Mucosa of descending colon (tissue), 3 donors: ENCODE measurements at regions not wholly inside any gene's neighbourhood (a gene's known extent, or its start where the extent isn't known, plus 50 kb on each side); places are given as distances from the start of the nearest gene placed in this dataset.

Experiments
- ATAC-seq: fragments of 200-7000 bp; cut with Tn5 transposase; one replicate; pipeline ENCODE4 v1.9.1; 2020; ENCODE audit warnings: mild to moderate bottlenecking, moderate library complexity
- DNase-seq, 3 donors: peaks; one replicate each; pipeline ENCODE4 v3.0.0-alpha.2; 2020
- H3K36me3 ChIP-seq: fragments of 200-600 bp; one replicate; pipeline ENCODE4 v1.8.0; 2021; ENCODE audit warnings: low read depth, mild to moderate bottlenecking
- H3K4me1 ChIP-seq: fragments of 200-600 bp; one replicate; pipeline ENCODE4 v1.8.0; 2021; ENCODE audit warnings: low read depth, mild to moderate bottlenecking
- H3K4me3 ChIP-seq: fragments of 200-600 bp; one replicate; pipeline ENCODE4 v1.8.0; 2021; ENCODE audit warnings: mild to moderate bottlenecking
- H3K9me3 ChIP-seq: fragments of 200-600 bp; one replicate; pipeline ENCODE4 v1.8.0; 2021; ENCODE audit warnings: mild to moderate bottlenecking
- CTCF ChIP-seq: fragments of 200-600 bp; IDR thresholded peaks from one replicate; pipeline ENCODE4 v1.8.0; 2022; ENCODE audit warnings: antibody characterized with exemption, mild to moderate bottlenecking
- intact Hi-C, 2 donors: fragments of 100-400 bp; cut with DNase I in 1 of 2; cut with micrococcal nuclease in 1 of 2; formaldehyde crosslinking; loops; one replicate each; pipeline versions ENCODE4 v1.11.0 to v1.11.1; 2022; cut with DNase I, micrococcal nuclease
- donor health status: DM: no; HTN: no; CAD: no; lungs with moderate emphysema.
- donor health status: DM: no; HTN: no; CAD: no.
- donor health status: DM: no; HTN: yes; CAD: no.

- H3K9me3 ChIP-seq, result no peaks in the 10 kb centered on the region
- no peak for DNase-seq
- H3K4me3 ChIP-seq, result no peak overlapping the region
- intact Hi-C loops, result no loop called here
- ATAC-seq, result no peak
- H3K36me3 ChIP-seq, result no peaks in the 10 kb centered on the region
- H3K4me1 ChIP-seq, result no peaks in the 10 kb centered on the region
- TF ChIP-seq CTCF, result no peak
Observed at GRCh38 chr3:161759444-161759843, 262.8 kb downstream of the OTOL1 start.

DNA sequence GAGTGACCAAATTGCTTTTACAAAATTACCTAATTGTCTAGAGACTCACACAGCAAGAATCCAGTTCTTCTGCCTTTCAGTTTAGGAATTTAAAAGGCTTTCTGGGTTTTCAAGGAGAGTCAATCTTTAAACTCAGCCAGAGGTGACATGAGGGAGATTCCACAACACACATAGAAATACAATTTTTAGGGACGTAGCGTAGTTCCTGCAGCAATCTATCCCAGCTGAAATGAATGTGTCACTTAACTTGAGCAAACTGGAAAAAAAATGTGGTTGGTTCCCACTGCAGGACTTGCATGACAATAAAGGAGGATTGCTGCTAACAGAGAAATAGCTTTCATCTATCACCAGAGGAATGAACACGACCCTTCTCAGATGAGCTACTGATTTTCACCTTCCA lies 269.7 kb downstream of the OTOL1 start:
- ATAC-seq (no peak), DNase-seq (no peak)
- Histone ChIP-seq H3K4me3 (no peak overlapping the region), H3K9me3 (no peaks in the 10 kb centered on the region), H3K4me1 (no peaks in the 10 kb centered on the region), H3K36me3 (no peaks in the 10 kb centered on the region)
- intact Hi-C loops, result no loop called here
- no peak for TF ChIP-seq CTCF

DNA sequence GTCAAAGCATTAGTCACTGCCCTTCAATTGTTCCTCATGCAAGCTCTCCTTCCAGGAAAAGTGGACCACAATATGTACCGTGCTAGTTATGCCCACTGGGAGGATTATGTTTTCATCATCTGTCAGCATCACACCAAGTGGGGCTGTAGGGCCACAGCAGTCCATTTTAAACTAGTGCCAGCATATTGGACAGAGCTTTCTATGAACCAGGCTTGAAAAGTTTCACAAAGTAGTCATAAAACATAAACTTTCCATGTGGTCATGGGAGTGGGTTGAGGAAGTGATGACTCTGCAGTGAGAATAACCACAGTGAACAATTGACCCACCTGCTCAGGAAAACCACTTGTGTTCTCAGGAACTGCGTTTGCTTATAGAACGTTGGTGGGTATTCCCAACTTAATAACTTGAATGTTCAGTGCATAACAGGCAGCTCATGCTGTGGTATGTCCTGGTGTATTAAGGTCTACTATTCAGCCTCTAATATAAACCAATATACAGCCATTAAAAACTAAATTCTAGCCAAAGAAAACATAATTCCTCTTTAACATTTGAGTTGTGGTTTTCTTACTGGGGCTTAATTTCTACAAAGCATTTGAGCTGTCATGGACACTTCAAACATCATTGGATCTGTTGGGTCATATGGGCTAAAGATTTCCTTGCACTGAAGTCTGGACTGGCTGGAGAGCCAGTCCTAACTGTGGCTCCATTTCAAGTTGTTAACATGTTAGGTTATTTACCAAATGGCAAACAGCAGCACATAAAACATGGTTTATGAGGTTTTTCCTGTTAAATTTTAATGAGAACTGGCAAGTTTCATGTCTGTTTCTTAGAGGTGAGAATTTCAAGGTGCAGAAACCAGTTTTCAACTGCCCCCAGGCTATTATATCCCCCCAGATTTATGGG lies 274.1 kb downstream of the OTOL1 start:
- intact Hi-C loops, result no loop called here
- Histone ChIP-seq H3K36me3 (no peaks in the 10 kb centered on the region), H3K4me1 (no peaks in the 10 kb centered on the region), H3K4me3 (no peak overlapping the region), H3K9me3 (no peaks in the 10 kb centered on the region)
- DNase-seq (no peak), ATAC-seq (no peak)
- TF ChIP-seq CTCF, result no peak

GRCh38 chr3:161781381-161781780 lies 284.8 kb downstream of the OTOL1 start:
- Histone ChIP-seq H3K9me3 (no peaks in the 10 kb centered on the region), H3K4me1 (no peaks in the 10 kb centered on the region), H3K4me3 (no peak overlapping the region), H3K36me3 (no peaks in the 10 kb centered on the region)
- ATAC-seq (no peak), DNase-seq (no peak)
- intact Hi-C loops, result no loop called here
- TF ChIP-seq CTCF, result no peak

DNA sequence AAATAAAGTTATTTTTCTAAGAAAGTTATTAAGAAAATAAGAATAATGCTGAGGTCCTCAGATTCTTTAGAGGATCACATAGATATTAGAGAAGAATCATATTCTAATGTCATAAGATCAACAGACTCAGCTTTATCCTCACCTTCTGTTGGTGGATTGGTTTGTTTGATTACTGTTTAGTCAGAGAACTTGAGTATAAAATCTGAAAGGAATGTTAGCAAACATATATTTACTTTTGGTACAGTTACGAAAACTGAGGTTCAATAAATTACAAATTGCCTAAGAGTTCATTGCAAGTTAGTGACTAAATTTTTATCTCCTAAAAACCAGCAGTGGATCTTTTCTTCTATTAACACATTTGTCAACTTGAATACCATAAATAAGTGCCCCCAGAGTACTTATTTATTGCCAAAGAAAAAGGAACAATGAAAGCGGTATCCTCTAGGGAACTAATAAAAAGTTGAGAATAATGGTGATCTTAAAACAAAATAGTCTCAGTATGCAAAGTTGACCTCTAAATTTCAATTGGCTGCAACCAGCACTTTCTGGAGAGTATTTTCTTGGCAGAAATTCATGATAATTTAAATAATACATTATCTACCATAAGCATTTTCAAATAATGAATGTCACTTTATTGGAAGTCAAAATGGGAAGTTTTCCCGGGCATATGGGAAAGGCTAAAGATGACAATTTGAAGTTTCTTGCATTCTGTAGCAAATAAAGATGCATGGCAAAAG lies 296.8 kb downstream of the OTOL1 start:
- no peaks in the 10 kb centered on the region for H3K9me3 ChIP-seq
- no peak for DNase-seq
- ATAC-seq, result no peak
- no peak for TF ChIP-seq CTCF
- no peaks in the 10 kb centered on the region for H3K36me3 ChIP-seq
- H3K4me3 ChIP-seq, result no peak overlapping the region
- intact Hi-C loops, result no loop called here
- H3K4me1 ChIP-seq, result no peaks in the 10 kb centered on the region
